ENCODE measurements at regions not wholly inside any gene's neighbourhood (a gene's known extent, or its start where the extent isn't known, plus 50 kb on each side); places are given as distances from the start of the nearest gene placed in this dataset.

- H3K9me3 Mint-ChIP-seq (ENCODE audit: unreplicated experiment), result peaks cover 6% of the 10 kb centered on the region
- DNase-seq (ENCODE audit: extremely low spot score, unreplicated experiment), result no peak
- H3K4me3 Mint-ChIP-seq (ENCODE audit: unreplicated experiment), result no peak overlapping the region
- no peaks in the 10 kb centered on the region for H3K36me3 Mint-ChIP-seq (ENCODE audit: unreplicated experiment)
- no peaks in the 10 kb centered on the region for H3K4me1 Mint-ChIP-seq (ENCODE audit: unreplicated experiment)
- H3K27ac Mint-ChIP-seq (ENCODE audit: unreplicated experiment), result no peak overlapping the region
- TF ChIP-seq, protein P1, sequence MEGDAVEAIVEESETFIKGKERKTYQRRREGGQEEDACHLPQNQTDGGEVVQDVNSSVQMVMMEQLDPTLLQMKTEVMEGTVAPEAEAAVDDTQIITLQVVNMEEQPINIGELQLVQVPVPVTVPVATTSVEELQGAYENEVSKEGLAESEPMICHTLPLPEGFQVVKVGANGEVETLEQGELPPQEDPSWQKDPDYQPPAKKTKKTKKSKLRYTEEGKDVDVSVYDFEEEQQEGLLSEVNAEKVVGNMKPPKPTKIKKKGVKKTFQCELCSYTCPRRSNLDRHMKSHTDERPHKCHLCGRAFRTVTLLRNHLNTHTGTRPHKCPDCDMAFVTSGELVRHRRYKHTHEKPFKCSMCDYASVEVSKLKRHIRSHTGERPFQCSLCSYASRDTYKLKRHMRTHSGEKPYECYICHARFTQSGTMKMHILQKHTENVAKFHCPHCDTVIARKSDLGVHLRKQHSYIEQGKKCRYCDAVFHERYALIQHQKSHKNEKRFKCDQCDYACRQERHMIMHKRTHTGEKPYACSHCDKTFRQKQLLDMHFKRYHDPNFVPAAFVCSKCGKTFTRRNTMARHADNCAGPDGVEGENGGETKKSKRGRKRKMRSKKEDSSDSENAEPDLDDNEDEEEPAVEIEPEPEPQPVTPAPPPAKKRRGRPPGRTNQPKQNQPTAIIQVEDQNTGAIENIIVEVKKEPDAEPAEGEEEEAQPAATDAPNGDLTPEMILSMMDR (IDR thresholded peaks at IDR 0.05), result no peak
- H3K27me3 Mint-ChIP-seq (ENCODE audit: unreplicated experiment), result no peaks in the 10 kb centered on the region
Observed at GRCh38 chrX:112527903-112528302, 151.8 kb downstream of the LHFPL1 start.

DNA sequence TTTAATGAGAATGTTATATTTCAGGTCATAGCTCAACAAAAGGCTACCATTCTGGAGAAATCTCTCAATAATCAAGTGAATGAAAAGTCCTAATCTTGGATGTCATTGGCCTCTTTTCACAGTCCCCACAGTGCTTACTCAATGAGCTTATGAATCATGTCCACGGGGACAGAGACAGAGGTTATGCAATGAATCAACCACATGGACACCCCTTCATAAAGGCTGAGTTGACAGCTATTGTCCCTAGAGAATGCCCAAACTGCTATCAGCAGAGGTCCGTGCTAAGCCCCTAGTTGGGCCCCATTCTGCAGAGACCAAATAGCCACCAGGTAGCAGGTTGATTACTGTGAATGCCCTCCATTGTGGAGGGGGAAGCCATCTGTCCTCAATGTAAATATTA is 158.1 kb downstream of the LHFPL1 start:
- TF ChIP-seq, protein P1 (IDR thresholded peaks at IDR 0.05), result no peak
- H3K36me3 Mint-ChIP-seq (ENCODE audit: unreplicated experiment), result no peaks in the 10 kb centered on the region
- no peak overlapping the region for H3K27ac Mint-ChIP-seq (ENCODE audit: unreplicated experiment)
- peaks cover 8% of the 10 kb centered on the region for H3K9me3 Mint-ChIP-seq (ENCODE audit: unreplicated experiment)
- H3K4me3 Mint-ChIP-seq (ENCODE audit: unreplicated experiment), result no peak overlapping the region
- H3K27me3 Mint-ChIP-seq (ENCODE audit: unreplicated experiment), result no peaks in the 10 kb centered on the region
- DNase-seq (ENCODE audit: extremely low spot score, unreplicated experiment), result no peak
- H3K4me1 Mint-ChIP-seq (ENCODE audit: unreplicated experiment), result no peaks in the 10 kb centered on the region

- H3K4me3 Mint-ChIP-seq (ENCODE audit: unreplicated experiment), result no peak overlapping the region
- TF ChIP-seq, protein P1 (IDR thresholded peaks at IDR 0.05), result no peak
- no peak for DNase-seq (ENCODE audit: extremely low spot score, unreplicated experiment)
- no peak overlapping the region for H3K27ac Mint-ChIP-seq (ENCODE audit: unreplicated experiment)
- H3K36me3 Mint-ChIP-seq (ENCODE audit: unreplicated experiment), result no peaks in the 10 kb centered on the region
- no peaks in the 10 kb centered on the region for H3K4me1 Mint-ChIP-seq (ENCODE audit: unreplicated experiment)
- no peaks in the 10 kb centered on the region for H3K27me3 Mint-ChIP-seq (ENCODE audit: unreplicated experiment)
- H3K9me3 Mint-ChIP-seq (ENCODE audit: unreplicated experiment), result peaks cover 9% of the 10 kb centered on the region
Observed at GRCh38 chrX:112520124-112520523, 159.6 kb downstream of the LHFPL1 start.

DNA sequence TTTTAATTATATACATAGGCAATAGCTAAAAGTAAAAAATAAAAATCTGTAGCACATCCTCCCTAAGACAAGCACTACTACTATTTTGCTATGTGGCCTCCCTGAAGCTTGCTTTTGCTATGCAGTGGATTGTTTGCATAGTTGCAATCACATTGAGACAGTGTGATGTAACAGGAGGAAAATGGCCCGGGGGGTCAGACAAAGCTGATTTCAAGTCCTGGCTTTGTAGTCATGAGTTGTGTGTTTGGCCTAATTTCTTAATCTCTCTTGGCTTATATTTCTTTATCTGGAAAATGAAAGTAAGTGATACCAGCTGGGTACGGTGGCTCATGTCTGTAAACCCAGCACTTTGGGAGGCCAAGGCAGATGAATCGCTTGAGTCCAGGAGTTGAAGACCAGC is 166.6 kb downstream of the LHFPL1 start:
- Mint-ChIP-seq H3K36me3 (ENCODE audit: unreplicated experiment) (no peaks in the 10 kb centered on the region), H3K27me3 (ENCODE audit: unreplicated experiment) (no peaks in the 10 kb centered on the region), H3K4me3 (ENCODE audit: unreplicated experiment) (no peak overlapping the region), H3K27ac (ENCODE audit: unreplicated experiment) (no peak overlapping the region), H3K9me3 (ENCODE audit: unreplicated experiment) (peaks cover 15% of the 10 kb centered on the region), H3K4me1 (ENCODE audit: unreplicated experiment) (no peaks in the 10 kb centered on the region)
- TF ChIP-seq, protein P1 (IDR thresholded peaks at IDR 0.05), result no peak
- DNase-seq (ENCODE audit: extremely low spot score, unreplicated experiment), result no peak

DNA sequence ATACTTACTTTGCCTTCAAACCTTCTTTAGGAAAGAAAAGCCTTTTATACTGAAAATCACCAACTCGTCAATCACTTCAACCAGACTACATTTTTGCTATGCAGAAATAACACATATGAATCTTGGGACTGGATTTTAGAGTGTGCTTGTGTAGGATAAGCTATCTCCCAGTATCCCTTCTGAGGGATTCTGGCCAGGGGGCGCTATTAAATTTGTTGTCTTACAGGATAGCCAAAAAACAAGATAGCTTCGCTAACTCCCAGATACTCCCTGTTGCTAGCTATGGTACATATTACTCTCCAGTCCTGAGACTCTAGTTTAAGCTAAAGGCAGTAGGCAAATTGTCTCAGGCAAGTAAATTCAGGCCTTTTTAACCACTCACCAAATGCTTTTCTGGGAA is 167.2 kb downstream of the LHFPL1 start:
- DNase-seq (ENCODE audit: extremely low spot score, unreplicated experiment), result no peak
- Mint-ChIP-seq H3K4me3 (ENCODE audit: unreplicated experiment) (no peak overlapping the region), H3K27me3 (ENCODE audit: unreplicated experiment) (no peaks in the 10 kb centered on the region), H3K9me3 (ENCODE audit: unreplicated experiment) (peaks cover 15% of the 10 kb centered on the region), H3K36me3 (ENCODE audit: unreplicated experiment) (no peaks in the 10 kb centered on the region), H3K27ac (ENCODE audit: unreplicated experiment) (no peak overlapping the region), H3K4me1 (ENCODE audit: unreplicated experiment) (no peaks in the 10 kb centered on the region)
- TF ChIP-seq, protein P1 (IDR thresholded peaks at IDR 0.05), result peak; percentile 7
